HepG2 (cell line): ENCODE measurements at regions not wholly inside any gene's neighbourhood (a gene's known extent, or its start where the extent isn't known, plus 50 kb on each side); places are given as distances from the start of the nearest gene placed in this dataset.

Source experiments
- ATAC-seq: fragments of 200-7000 bp; cut with Tn5 transposase; 3 replicates; pipeline ENCODE4 v1.9.1; 2020; ENCODE audit warnings: mild to moderate bottlenecking, moderate library complexity
- BruUV-seq: library from RNA; stranded (reverse); fragments of 400-500 nt; replicated peaks from 2 replicates; lab custom pipeline; 2021; lab: Mats Ljungman, UMichigan
- CTCF ChIA-PET: fragments of 300-600 bp; formaldehyde crosslinking; extraction: SDS; loops from one replicate; lab custom pipeline; 2021; ENCODE audit warnings: low total read pairs, inconsistent platforms, low intra/inter-chr PET ratio; lab: Yijun Ruan, JAX
- POLR2A ChIA-PET: fragments of 350-600 bp; sonication (Branson Sonifier 250); formaldehyde crosslinking; loops from one replicate; lab custom pipeline; 2020; ENCODE audit warnings: antibody characterized with exemption, inconsistent platforms; lab: Yijun Ruan, JAX
- DNase-seq: peaks from one replicate; pipeline ENCODE4 v3.0.0-alpha.2; 2015; ENCODE audit warnings: low spot score
- FAIRE-seq: peaks from 3 replicates; lab custom pipeline; 2011; peaks lifted over from hg19 to GRCh38; lab: Jason Lieb, UNC
- H2AFZ ChIP-seq: one replicate; pipeline ENCODE4 v1.6.1; 2011; ENCODE audit warnings: low read length, inconsistent platforms
- H3K27ac ChIP-seq: fragments of 300-600 bp; 3 replicates; pipeline ENCODE4 v1.8.0; 2011; ENCODE audit warnings: mixed run types, mild to moderate bottlenecking, mixed read lengths, low read length, inconsistent platforms; ENCODE audit not compliant: insufficient read depth; ENCODE audit errors: extremely low read length
- H3K27me3 ChIP-seq, 2 experiments: fragments of 200-600 bp in 1 of 2; 2 replicates in 1 of 2; 3 replicates in 1 of 2; pipeline versions ENCODE4 v1.6.0 to v1.8.0; 2011; ENCODE audit warnings: low read length in 2 of 2, mild to moderate bottlenecking in 2 of 2, moderate library complexity in 2 of 2, inconsistent platforms in 1 of 2; ENCODE audit not compliant: insufficient read depth in 2 of 2, control insufficient read depth in 1 of 2
- H3K36me3 ChIP-seq, 2 experiments: fragments of 200-600 bp in 1 of 2; replicated peaks in 1 of 2; 2 replicates in 1 of 2; 3 replicates in 1 of 2; pipeline versions ENCODE4 v1.5.1 to v1.8.0; 2011; ENCODE audit warnings: low read length in 2 of 2, inconsistent platforms in 1 of 2; ENCODE audit not compliant: insufficient read depth in 2 of 2, control insufficient read depth in 1 of 2
- H3K4me1 ChIP-seq: 2 replicates; pipeline ENCODE4 v1.5.1; 2012; ENCODE audit warnings: low read length, inconsistent platforms; ENCODE audit not compliant: insufficient read depth
- H3K4me2 ChIP-seq: 2 replicates; pipeline ENCODE4 v1.6.0; 2011; ENCODE audit warnings: low read depth, low read length, inconsistent platforms
- H3K4me3 ChIP-seq, 3 experiments: fragments of 200-600 bp in 1 of 3; sonication (generic), shearing (Covaris generic) in 1 of 3; replicated peaks in 1 of 3; 2 replicates each; pipeline ENCODE4 v1.5.1; 2011 to 2016; ENCODE audit warnings: low read length in 3 of 3, inconsistent platforms in 2 of 3, low read depth in 2 of 3, mild to moderate bottlenecking in 2 of 3, control low read depth in 1 of 3, mixed read lengths in 1 of 3; ENCODE audit not compliant: insufficient read depth in 1 of 3
- H3K79me2 ChIP-seq: one replicate; pipeline ENCODE4 v1.6.1; 2011; ENCODE audit warnings: low read length, inconsistent platforms; ENCODE audit not compliant: insufficient read depth
- H3K9ac ChIP-seq: 2 replicates; pipeline ENCODE4 v1.6.0; 2011; ENCODE audit warnings: mild to moderate bottlenecking, low read depth, low read length, inconsistent platforms; ENCODE audit not compliant: insufficient read depth
- H3K9me3 ChIP-seq: 2 replicates; pipeline ENCODE4 v1.5.1; 2012; ENCODE audit warnings: mild to moderate bottlenecking, low read length
- H4K20me1 ChIP-seq: 2 replicates; pipeline ENCODE4 v1.6.0; 2011; ENCODE audit warnings: inconsistent platforms, mild to moderate bottlenecking, low read length, moderate library complexity; ENCODE audit not compliant: insufficient read depth
- CCDC6 ChIP-seq: sonication (generic); formaldehyde crosslinking; IDR thresholded peaks from 2 replicates; pipeline ENCODE4 v1.8.1; 2022; ENCODE audit warnings: mild to moderate bottlenecking, missing genetic modification reagents, moderate library complexity
- FOSL2 ChIP-seq: sonication (generic); formaldehyde crosslinking; IDR thresholded peaks from 2 replicates; pipeline ENCODE4 v1.4.0; 2020; ENCODE audit warnings: missing genetic modification reagents
- GATAD1 ChIP-seq: IDR thresholded peaks from 2 replicates; pipeline ENCODE4 v1.6.1; 2016; ENCODE audit warnings: missing genetic modification reagents, missing compliant biosample characterization
- KLF13 ChIP-seq: sonication (generic); formaldehyde crosslinking; IDR thresholded peaks from 2 replicates; pipeline ENCODE4 v1.4.0; 2020; ENCODE audit warnings: mild to moderate bottlenecking, missing genetic modification reagents
- PRDM10 ChIP-seq: sonication (generic); formaldehyde crosslinking; IDR thresholded peaks from 2 replicates; pipeline ENCODE4 v1.4.0; 2020; ENCODE audit warnings: low read depth, missing genetic modification reagents
- ZFP36 ChIP-seq: fragments of 150-350 bp; IDR thresholded peaks from 2 replicates; pipeline ENCODE4 v1.6.1; 2018; ENCODE audit warnings: borderline replicate concordance, low read length, low read depth; ENCODE audit not compliant: partially characterized antibody
- ZFP36L2 ChIP-seq: sonication (generic); formaldehyde crosslinking; IDR thresholded peaks from 2 replicates; pipeline ENCODE4 v1.4.0; 2020; ENCODE audit warnings: missing genetic modification reagents
- ZMYM2 ChIP-seq: sonication (generic); formaldehyde crosslinking; IDR thresholded peaks from 2 replicates; pipeline ENCODE4 v1.8.0; 2022; ENCODE audit warnings: mild to moderate bottlenecking, missing genetic modification reagents
- ZNF605 ChIP-seq: sonication (generic); formaldehyde crosslinking; IDR thresholded peaks from 2 replicates; pipeline ENCODE4 v1.8.0; 2022; ENCODE audit warnings: mild to moderate bottlenecking, missing genetic modification reagents
- ZZZ3 ChIP-seq: sonication (generic); formaldehyde crosslinking; IDR thresholded peaks from 2 replicates; pipeline ENCODE4 v1.4.0; 2020; ENCODE audit warnings: missing genetic modification reagents, mild to moderate bottlenecking, borderline replicate concordance
- WGBS: methylation state at CpG from one replicate; pipeline ENCODE4 v1.1.6; 2017; ENCODE audit warnings: low lambda C conversion rate; 5-methylcytosine and 5-hydroxymethylcytosine counted together
- in situ Hi-C: cut with HindIII; loops from 2 replicates; pipeline ENCODE4 v1.10.0; 2017; ENCODE audit warnings: low pct_unique_long_range_greater_than_20kb; ENCODE audit not compliant: extremely low pct_ligation_motif_present
- intact Hi-C: fragments of 100-400 bp; cut with micrococcal nuclease; formaldehyde crosslinking; loops from one replicate; pipeline ENCODE4 v1.10.0; 2022; ENCODE audit not compliant: unreplicated experiment
- TF ChIP-seq, protein P1 (sequence below): sonication (generic); formaldehyde crosslinking; IDR thresholded peaks from 2 replicates; pipeline ENCODE4 v1.5.0; 2020; ENCODE audit warnings: mild to moderate bottlenecking, missing genetic modification reagents

DNA sequence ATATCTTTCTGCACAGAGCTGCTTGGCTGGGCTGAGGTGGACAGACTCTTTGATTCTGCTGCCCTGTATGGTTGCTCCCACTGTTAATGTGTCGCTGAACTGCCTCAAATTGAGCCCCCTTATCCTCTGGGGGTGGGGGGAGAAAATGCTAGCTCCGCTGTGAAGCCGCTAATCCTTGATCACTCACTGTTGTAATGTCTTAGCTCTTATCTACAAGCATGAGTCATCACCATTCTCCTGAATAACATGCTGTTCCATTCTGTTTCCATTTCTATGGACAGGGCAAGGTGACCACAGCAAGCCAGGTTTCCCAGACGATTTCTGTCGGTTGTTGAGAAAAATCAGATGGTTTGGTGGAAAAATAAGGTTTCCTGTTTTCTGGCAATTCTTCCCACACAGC, 218.4 kb upstream of the GGTLC1 start:
- CTCF ChIA-PET: no interaction called here

GRCh38 chr20:24203526-24204183, 215.1 kb upstream of the GGTLC1 start:
- intact Hi-C loops (no loop called here), in situ Hi-C loops (no loop called here)
- Histone ChIP-seq H3K79me2 (no peaks in the 10 kb centered on the region), H3K4me3 (no peak overlapping the region), H3K4me1 (no peaks in the 10 kb centered on the region), H3K9ac (no peak overlapping the region), H2AFZ (no peak overlapping the region), H3K9me3 (no peaks in the 10 kb centered on the region), H3K4me2 (no peak overlapping the region), H3K27ac (no peak overlapping the region), H3K27me3 (no peaks in the 10 kb centered on the region), H3K36me3 (no peaks in the 10 kb centered on the region), H4K20me1 (no peaks in the 10 kb centered on the region)
- no peak for ATAC-seq
- 28% methylated on average over 7 of the region's 7 CpGs for WGBS
- ChIA-PET CTCF (no interaction called here), POLR2A (no interaction called here)
- no TSS peak for BruUV-seq
- no peak for DNase-seq
- TF ChIP-seq ZFP36 (no peak), PRDM10 (CRISPR knock-in tag) (no peak), ZNF605 (no peak), ZMYM2 (CRISPR knock-in tag) (no peak), GATAD1 (CRISPR knock-in tag) (no peak), KLF13 (CRISPR knock-in tag) (no peak), CCDC6 (CRISPR knock-in tag) (no peak)
- TF ChIP-seq, protein P1, sequence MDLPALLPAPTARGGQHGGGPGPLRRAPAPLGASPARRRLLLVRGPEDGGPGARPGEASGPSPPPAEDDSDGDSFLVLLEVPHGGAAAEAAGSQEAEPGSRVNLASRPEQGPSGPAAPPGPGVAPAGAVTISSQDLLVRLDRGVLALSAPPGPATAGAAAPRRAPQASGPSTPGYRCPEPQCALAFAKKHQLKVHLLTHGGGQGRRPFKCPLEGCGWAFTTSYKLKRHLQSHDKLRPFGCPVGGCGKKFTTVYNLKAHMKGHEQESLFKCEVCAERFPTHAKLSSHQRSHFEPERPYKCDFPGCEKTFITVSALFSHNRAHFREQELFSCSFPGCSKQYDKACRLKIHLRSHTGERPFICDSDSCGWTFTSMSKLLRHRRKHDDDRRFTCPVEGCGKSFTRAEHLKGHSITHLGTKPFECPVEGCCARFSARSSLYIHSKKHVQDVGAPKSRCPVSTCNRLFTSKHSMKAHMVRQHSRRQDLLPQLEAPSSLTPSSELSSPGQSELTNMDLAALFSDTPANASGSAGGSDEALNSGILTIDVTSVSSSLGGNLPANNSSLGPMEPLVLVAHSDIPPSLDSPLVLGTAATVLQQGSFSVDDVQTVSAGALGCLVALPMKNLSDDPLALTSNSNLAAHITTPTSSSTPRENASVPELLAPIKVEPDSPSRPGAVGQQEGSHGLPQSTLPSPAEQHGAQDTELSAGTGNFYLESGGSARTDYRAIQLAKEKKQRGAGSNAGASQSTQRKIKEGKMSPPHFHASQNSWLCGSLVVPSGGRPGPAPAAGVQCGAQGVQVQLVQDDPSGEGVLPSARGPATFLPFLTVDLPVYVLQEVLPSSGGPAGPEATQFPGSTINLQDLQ (CRISPR knock-in tag): no peak
- FAIRE-seq: no peak

More for the DNA sequence above, 218.4 kb upstream of the GGTLC1 start:
- no TSS peak for BruUV-seq
- H3K4me3 ChIP-seq: no peak overlapping the region
- no peaks in the 10 kb centered on the region for H3K79me2 ChIP-seq
- FAIRE-seq (no peak), ATAC-seq (peak; percentile 35; the same call in 1 of the 3 replicates), DNase-seq (no peak)
- no peak overlapping the region for H3K9ac ChIP-seq
- H3K27me3 ChIP-seq: no peaks in the 10 kb centered on the region
- H3K27ac ChIP-seq: no peak overlapping the region
- H3K4me1 ChIP-seq: no peaks in the 10 kb centered on the region
- no peaks in the 10 kb centered on the region for H3K36me3 ChIP-seq
- 11% methylated on average over 5 of the region's 5 CpGs for WGBS
- TF ChIP-seq FOSL2 (CRISPR knock-in tag) (peak; percentile 59), ZFP36L2 (no peak), ZZZ3 (CRISPR knock-in tag) (no peak)
- H3K9me3 ChIP-seq: no peaks in the 10 kb centered on the region
- H4K20me1 ChIP-seq: no peaks in the 10 kb centered on the region
- H2AFZ ChIP-seq: no peak overlapping the region
- in situ Hi-C loops (no loop called here), intact Hi-C loops (no loop called here)
- H3K4me2 ChIP-seq: no peak overlapping the region
- POLR2A ChIA-PET: no interaction called here
